Body of pancreas (tissue), 4 donors: ENCODE measurements at regions not wholly inside any gene's neighbourhood (a gene's known extent, or its start where the extent isn't known, plus 50 kb on each side); places are given as distances from the start of the nearest gene placed in this dataset.
"Not testable (repeated sequence)": the region's sequence is repeated elsewhere in the genome, so short reads cannot be mapped to it uniquely, and the experiment has no call there.

ENCODE experiments used
- ATAC-seq: fragments of 150-250 bp; one replicate; pipeline ENCODE4 v1.9.1; 2016
- DNase-seq, 4 donors: peaks; one replicate each; pipeline ENCODE4 v3.0.0-alpha.2; 2019
- H3K27ac ChIP-seq, 4 donors: fragments of 200-600 bp; sonication (generic); 1 replicate in 3 of 4; 2 replicates in 1 of 4; pipeline versions ENCODE4 v1.5.1 to v1.6.1; 2016 to 2019; ENCODE audit warnings: mild to moderate bottlenecking in 1 of 4, mixed read lengths in 1 of 4, moderate library complexity in 1 of 4
- H3K27me3 ChIP-seq, 2 donors: fragments of 200-600 bp; sonication (generic); one replicate each; pipeline ENCODE4 v1.6.0; 2016; ENCODE audit warnings: mild to moderate bottlenecking in 1 of 2
- H3K36me3 ChIP-seq, 2 donors: fragments of 200-600 bp; sonication (generic); replicated peaks in 1 of 2; 2 replicates each; pipeline ENCODE4 v1.5.1; 2016; ENCODE audit warnings: low read depth in 2 of 2; ENCODE audit not compliant: insufficient read depth in 1 of 2
- H3K4me1 ChIP-seq: fragments of 200-600 bp; sonication (generic); one replicate; pipeline ENCODE4 v1.6.0; 2016
- H3K4me3 ChIP-seq, 2 donors: fragments of 200-600 bp; sonication (generic); 1 replicate in 1 of 2; 2 replicates in 1 of 2; pipeline ENCODE4 v1.5.1; 2016 to 2019
- H3K9me3 ChIP-seq, 3 donors: fragments of 200-600 bp; sonication (generic); 1 replicate in 2 of 3; 2 replicates in 1 of 3; pipeline ENCODE4 v1.5.1; 2016
- CTCF ChIP-seq, 7 experiments: fragments of 450-650 bp in 4 of 7; fragments of 200-600 bp in 3 of 7; sonication (generic) in 3 of 7; IDR thresholded peaks; one replicate each; pipeline ENCODE4 v1.5.1; 2016 to 2019; ENCODE audit warnings: antibody characterized with exemption in 7 of 7
- POLR2A ChIP-seq, 3 donors: fragments of 450-650 bp; IDR thresholded peaks; one replicate each; pipeline ENCODE4 v1.6.1; 2016; ENCODE audit warnings: antibody characterized with exemption in 3 of 3, mild to moderate bottlenecking in 2 of 3
- WGBS, 2 donors: methylation state at CpG; one replicate each; pipeline ENCODE4 v1.1.5; 2017; 5-methylcytosine and 5-hydroxymethylcytosine counted together
- intact Hi-C: fragments of 100-400 bp; cut with DNase I; formaldehyde crosslinking; loops from one replicate; pipeline ENCODE4 v1.15.1; 2023

GRCh38 chr6:113219783-113220182 is 637.4 kb upstream of the MARCKS start:
- no peak for DNase-seq
- Histone ChIP-seq H3K27me3 (no peaks in the 10 kb centered on the region), H3K4me3 (no peak overlapping the region), H3K4me1 (no peaks in the 10 kb centered on the region), H3K27ac (no peak overlapping the region), H3K36me3 (no peaks in the 10 kb centered on the region), H3K9me3 (no peaks in the 10 kb centered on the region)
- intact Hi-C loops = no loop called here
- WGBS, 2 donors = 81 to 90% methylated on average over 2 of the region's 2 CpGs
- no peak for TF ChIP-seq CTCF (IDR thresholded peaks at IDR 0.05)
- no peak for TF ChIP-seq POLR2A (IDR thresholded peaks at IDR 0.05)
- ATAC-seq = no peak

GRCh38 chr6:113220832-113221231 is 636.3 kb upstream of the MARCKS start:
- H3K9me3 ChIP-seq = no peaks in the 10 kb centered on the region
- intact Hi-C loops = no loop called here
- no peak for DNase-seq
- H3K27me3 ChIP-seq = no peaks in the 10 kb centered on the region
- TF ChIP-seq POLR2A (IDR thresholded peaks at IDR 0.05) = no peak
- no peak for TF ChIP-seq CTCF (IDR thresholded peaks at IDR 0.05)
- H3K4me1 ChIP-seq = no peaks in the 10 kb centered on the region
- H3K27ac ChIP-seq = no peak overlapping the region
- H3K36me3 ChIP-seq = no peaks in the 10 kb centered on the region
- no peak for ATAC-seq
- no peak overlapping the region for H3K4me3 ChIP-seq
- WGBS, 2 donors = 79 to 100% methylated on average over 2 of the region's 2 CpGs

GRCh38 chr6:113221850-113222249 is 635.3 kb upstream of the MARCKS start:
- 88 to 89% methylated on average over 15 to 20 of the region's 20 CpGs for WGBS, 2 donors
- intact Hi-C loops = no loop called here
- H3K4me3 ChIP-seq = no peak overlapping the region
- H3K27me3 ChIP-seq = no peaks in the 10 kb centered on the region
- DNase-seq = no peak
- H3K9me3 ChIP-seq = no peaks in the 10 kb centered on the region
- H3K27ac ChIP-seq = no peak overlapping the region
- ATAC-seq = no peak
- H3K4me1 ChIP-seq = no peaks in the 10 kb centered on the region
- H3K36me3 ChIP-seq = no peaks in the 10 kb centered on the region
- no peak for TF ChIP-seq POLR2A (IDR thresholded peaks at IDR 0.05)
- TF ChIP-seq CTCF (IDR thresholded peaks at IDR 0.05) = no peak

GRCh38 chr6:113246186-113246585 is 611.0 kb upstream of the MARCKS start:
- no peak for TF ChIP-seq POLR2A (IDR thresholded peaks at IDR 0.05)
- no peak for TF ChIP-seq CTCF (IDR thresholded peaks at IDR 0.05)
- intact Hi-C loops = no loop called here
- DNase-seq = no peak
- ATAC-seq = no peak
- no peaks in the 10 kb centered on the region for H3K36me3 ChIP-seq
- no peak overlapping the region for H3K27ac ChIP-seq
- H3K27me3 ChIP-seq = no peaks in the 10 kb centered on the region
- WGBS, 2 donors = 71 to 83% methylated on average over 1 of the region's 1 CpG
- no peaks in the 10 kb centered on the region for H3K9me3 ChIP-seq
- H3K4me3 ChIP-seq = no peak overlapping the region
- H3K4me1 ChIP-seq = no peaks in the 10 kb centered on the region

GRCh38 chr6:113248532-113248931 is 608.6 kb upstream of the MARCKS start:
- DNase-seq = no peak
- ATAC-seq = no peak
- WGBS, 2 donors = 74% methylated on average over 2 of the region's 2 CpGs; no CpG with 5 or more reads in 1 of the 2 donors
- H3K36me3 ChIP-seq = no peaks in the 10 kb centered on the region
- TF ChIP-seq POLR2A (IDR thresholded peaks at IDR 0.05) = no peak
- TF ChIP-seq CTCF (IDR thresholded peaks at IDR 0.05) = no peak
- no peak overlapping the region for H3K27ac ChIP-seq
- no peaks in the 10 kb centered on the region for H3K4me1 ChIP-seq
- H3K9me3 ChIP-seq = no peaks in the 10 kb centered on the region
- intact Hi-C loops = no loop called here
- H3K4me3 ChIP-seq = no peak overlapping the region
- H3K27me3 ChIP-seq = no peaks in the 10 kb centered on the region

GRCh38 chr6:113254194-113254593 is 603.0 kb upstream of the MARCKS start:
- H3K36me3 ChIP-seq, H3K4me3 ChIP-seq, H3K27ac ChIP-seq, intact Hi-C loops, H3K9me3 ChIP-seq, H3K4me1 ChIP-seq, H3K27me3 ChIP-seq, DNase-seq, ATAC-seq: not testable (repeated sequence)
